PC-9 (cell line): ENCODE measurements at regions not wholly inside any gene's neighbourhood (a gene's known extent, or its start where the extent isn't known, plus 50 kb on each side); places are given as distances from the start of the nearest gene placed in this dataset.

Experiments
- BruUV-seq: library from RNA; stranded (reverse); fragments of 400-500 nt; replicated peaks from 2 replicates; lab custom pipeline; 2021; lab: Mats Ljungman, UMichigan
- CTCF ChIA-PET: fragments of 300-600 bp; sonication (Branson Sonifier 250); formaldehyde crosslinking; loops from one replicate; lab custom pipeline; 2022; ENCODE audit warnings: antibody characterized with exemption; lab: Charles Lee
- POLR2A ChIA-PET: fragments of 300-600 bp; sonication (Branson Sonifier 250); formaldehyde crosslinking; loops from one replicate; lab custom pipeline; 2022; ENCODE audit warnings: antibody characterized with exemption; ENCODE audit not compliant: unreplicated experiment; lab: Charles Lee
- DNase-seq, 2 experiments: peaks; one replicate each; pipeline versions ENCODE4 v3.0.0 to v3.0.0-alpha.2; 2015 to 2022; ENCODE audit warnings: mixed read lengths in 1 of 2
- H2AFZ ChIP-seq: fragments of 200-600 bp; sonication (generic); 2 replicates; pipeline ENCODE4 v1.8.1; 2017; ENCODE audit warnings: antibody characterized with exemption
- H3F3A ChIP-seq: fragments of 200-600 bp; sonication (generic); 2 replicates; pipeline ENCODE4 v1.8.1; 2017; ENCODE audit warnings: antibody characterized with exemption, mild to moderate bottlenecking, low read depth; ENCODE audit not compliant: insufficient read depth
- H3K27ac ChIP-seq: fragments of 200-600 bp; sonication (generic); 2 replicates; pipeline ENCODE4 v1.6.1; 2016; ENCODE audit warnings: mixed run types
- H3K27me3 ChIP-seq: fragments of 200-600 bp; sonication (generic); 2 replicates; pipeline ENCODE4 v1.6.1; 2016; ENCODE audit warnings: low read depth, mixed run types; ENCODE audit not compliant: insufficient read depth
- H3K36me3 ChIP-seq: fragments of 200-600 bp; sonication (generic); 2 replicates; pipeline ENCODE4 v1.6.1; 2016; ENCODE audit warnings: low read depth, mixed run types
- H3K4me1 ChIP-seq: fragments of 200-600 bp; sonication (generic); replicated peaks from 2 replicates; pipeline ENCODE4 v1.6.1; 2016; ENCODE audit warnings: mixed run types; ENCODE audit not compliant: insufficient read depth
- H3K4me2 ChIP-seq: fragments of 200-600 bp; sonication (generic); 2 replicates; pipeline ENCODE4 v1.6.1; 2017; ENCODE audit warnings: mixed run types
- H3K4me3 ChIP-seq: fragments of 200-600 bp; sonication (generic); 2 replicates; pipeline ENCODE4 v1.6.1; 2016; ENCODE audit warnings: mixed run types
- H3K79me2 ChIP-seq: fragments of 200-600 bp; sonication (generic); 2 replicates; pipeline ENCODE4 v1.6.1; 2017; ENCODE audit warnings: low read depth, mixed run types
- H3K9me2 ChIP-seq: fragments of 200-600 bp; sonication (generic); 2 replicates; pipeline ENCODE4 v1.8.1; 2017; ENCODE audit warnings: mild to moderate bottlenecking; ENCODE audit not compliant: insufficient read depth
- H3K9me3 ChIP-seq: fragments of 200-600 bp; sonication (generic); 2 replicates; pipeline ENCODE4 v1.8.1; 2016; ENCODE audit warnings: low read depth; ENCODE audit not compliant: insufficient read depth
- H4K20me1 ChIP-seq: fragments of 200-600 bp; sonication (generic); 2 replicates; pipeline ENCODE4 v1.8.1; 2017; ENCODE audit not compliant: insufficient read depth
- CTCF ChIP-seq: fragments of 200-600 bp; sonication (generic); conservative IDR thresholded peaks from 2 replicates; pipeline ENCODE4 v1.6.1; 2017; ENCODE audit warnings: mixed run types, antibody characterized with exemption, mild to moderate bottlenecking, moderate library complexity
- EZH2 ChIP-seq: fragments of 200-600 bp; sonication (generic); IDR thresholded peaks from 2 replicates; pipeline ENCODE4 v1.8.0; 2017; ENCODE audit warnings: antibody characterized with exemption, low read depth
- intact Hi-C: fragments of 100-400 bp; cut with micrococcal nuclease; formaldehyde crosslinking; loops from one replicate; pipeline ENCODE4 v1.10.0; 2022; ENCODE audit not compliant: unreplicated experiment

- Histone ChIP-seq H3K79me2 (no peaks in the 10 kb centered on the region), H4K20me1 (no peaks in the 10 kb centered on the region), H3K9me3 (no peaks in the 10 kb centered on the region), H3K27me3 (no peaks in the 10 kb centered on the region), H3K4me3 (no peak overlapping the region), H3K27ac (no peak overlapping the region), H3K4me2 (no peak overlapping the region), H3K36me3 (no peaks in the 10 kb centered on the region), H3F3A (peaks cover 8% of the 10 kb centered on the region; the same call in 1 of the 2 replicates), H3K9me2 (no peaks in the 10 kb centered on the region), H3K4me1 (peaks cover 12% of the 10 kb centered on the region; the same call in 1 of the 2 replicates), H2AFZ (no peak overlapping the region)
- no peak for TF ChIP-seq EZH2
- no peak for TF ChIP-seq CTCF
- no peak for DNase-seq
- intact Hi-C loops = no loop called here
- BruUV-seq = no TSS peak
- ChIA-PET CTCF (no interaction called here), POLR2A (no interaction called here)
Measured at GRCh38 chr21:36624105-36624504, 74.8 kb upstream of the SIM2 start.

- Histone ChIP-seq H3K79me2 (no peaks in the 10 kb centered on the region), H3K4me3 (no peak overlapping the region), H3K4me2 (peak overlapping the region; percentile 34), H3K9me3 (no peaks in the 10 kb centered on the region), H4K20me1 (no peaks in the 10 kb centered on the region), H3K27me3 (no peaks in the 10 kb centered on the region), H3K36me3 (no peaks in the 10 kb centered on the region), H3K27ac (peak overlapping the region; percentile 61), H2AFZ (no peak overlapping the region), H3F3A (peaks cover 8% of the 10 kb centered on the region; the same call in 1 of the 2 replicates), H3K4me1 (peaks cover 19% of the 10 kb centered on the region), H3K9me2 (no peaks in the 10 kb centered on the region)
- no TSS peak for BruUV-seq
- CTCF ChIA-PET = no interaction called here
- intact Hi-C loops = no loop called here
- no peak for TF ChIP-seq CTCF
- no peak for TF ChIP-seq EZH2
- no peak for DNase-seq
- POLR2A ChIA-PET = no interaction called here
Measured at GRCh38 chr21:36626791-36627190, 72.1 kb upstream of the SIM2 start.

- H3K4me3 ChIP-seq = no peak overlapping the region
- peak in 1 of 2 experiments; percentile 78 for DNase-seq
- intact Hi-C loops = no loop called here
- no peaks in the 10 kb centered on the region for H3K27me3 ChIP-seq
- H4K20me1 ChIP-seq = no peaks in the 10 kb centered on the region
- no peaks in the 10 kb centered on the region for H3K9me2 ChIP-seq
- peak overlapping the region; percentile 61 for H3K27ac ChIP-seq
- no TSS peak for BruUV-seq
- peaks cover 8% of the 10 kb centered on the region; the same call in 1 of the 2 replicates for H3F3A ChIP-seq
- ChIA-PET CTCF (no interaction called here), POLR2A (no interaction called here)
- no peaks in the 10 kb centered on the region for H3K36me3 ChIP-seq
- H3K79me2 ChIP-seq = no peaks in the 10 kb centered on the region
- H2AFZ ChIP-seq = no peak overlapping the region
- H3K4me2 ChIP-seq = peak overlapping the region; percentile 34
- TF ChIP-seq CTCF = no peak
- no peak for TF ChIP-seq EZH2
- peaks cover 19% of the 10 kb centered on the region for H3K4me1 ChIP-seq
- no peaks in the 10 kb centered on the region for H3K9me3 ChIP-seq
Measured at GRCh38 chr21:36627242-36627641, 71.7 kb upstream of the SIM2 start.
